HG02588 (cell line): ENCODE measurements at regions not wholly inside any gene's neighbourhood (a gene's known extent, or its start where the extent isn't known, plus 50 kb on each side); places are given as distances from the start of the nearest gene placed in this dataset.

Experiments
- ATAC-seq: cut with Tn5 transposase; IDR thresholded peaks from one replicate; pipeline ENCODE4 v1.9.1; 2021; ENCODE audit warnings: mild to moderate bottlenecking, moderate library complexity; ENCODE audit not compliant: unreplicated experiment

GRCh38 chr4:160772668-160773067 lies 1391.1 kb downstream of the FSTL5 start:
- ATAC-seq = no peak

GRCh38 chr4:160795216-160795615 lies 1368.6 kb downstream of the FSTL5 start:
- ATAC-seq = no peak

GRCh38 chr4:160808174-160808573 lies 1355.6 kb downstream of the FSTL5 start:
- no peak for ATAC-seq

GRCh38 chr4:160809576-160809975 lies 1354.2 kb downstream of the FSTL5 start:
- ATAC-seq = no peak

- ATAC-seq = no peak
Measured at GRCh38 chr4:160810424-160810823, 1353.4 kb downstream of the FSTL5 start.

GRCh38 chr4:160810941-160811340 lies 1352.9 kb downstream of the FSTL5 start:
- no peak for ATAC-seq

GRCh38 chr4:160811956-160812355 lies 1351.8 kb downstream of the FSTL5 start:
- ATAC-seq = no peak

GRCh38 chr4:160814726-160815125 lies 1349.1 kb downstream of the FSTL5 start:
- ATAC-seq = no peak

- ATAC-seq = no peak
Measured at GRCh38 chr4:160818571-160818970, 1345.2 kb downstream of the FSTL5 start.

- ATAC-seq = no peak
Measured at GRCh38 chr4:160819791-160820190, 1344.0 kb downstream of the FSTL5 start.

GRCh38 chr4:160824481-160824880 lies 1339.3 kb downstream of the FSTL5 start:
- ATAC-seq = no peak

GRCh38 chr4:160825644-160826338 lies 1338.0 kb downstream of the FSTL5 start:
- ATAC-seq = no peak

GRCh38 chr4:160826339-160826679 lies 1337.5 kb downstream of the FSTL5 start:
- ATAC-seq = no peak

- ATAC-seq = no peak
Measured at GRCh38 chr4:160831165-160831922, 1332.5 kb downstream of the FSTL5 start.

- no peak for ATAC-seq
Measured at GRCh38 chr4:160835789-160836188, 1328.0 kb downstream of the FSTL5 start.

- ATAC-seq = no peak
Measured at GRCh38 chr4:160836431-160836830, 1327.4 kb downstream of the FSTL5 start.

GRCh38 chr4:160846121-160846520 lies 1317.7 kb downstream of the FSTL5 start:
- no peak for ATAC-seq

GRCh38 chr4:160847228-160847627 lies 1316.6 kb downstream of the FSTL5 start:
- ATAC-seq = no peak

GRCh38 chr4:160848489-160848888 lies 1315.3 kb downstream of the FSTL5 start:
- no peak for ATAC-seq

GRCh38 chr4:160848901-160849760 lies 1314.7 kb downstream of the FSTL5 start:
- no peak for ATAC-seq

GRCh38 chr4:160864253-160864652 lies 1299.5 kb downstream of the FSTL5 start:
- no peak for ATAC-seq

GRCh38 chr4:160869899-160870298 lies 1293.9 kb downstream of the FSTL5 start:
- no peak for ATAC-seq
